Suprapubic skin (tissue), 4 donors: ENCODE measurements at regions not wholly inside any gene's neighbourhood (a gene's known extent, or its start where the extent isn't known, plus 50 kb on each side); places are given as distances from the start of the nearest gene placed in this dataset.

Source experiments
- DNase-seq, 2 donors: peaks; one replicate each; pipeline ENCODE4 v3.0.0-alpha.2; 2019; ENCODE audit warnings: low spot score in 2 of 2
- H3K27ac ChIP-seq: fragments of 200-600 bp; sonication (generic); one replicate; pipeline ENCODE4 v1.5.1; 2019
- H3K27me3 ChIP-seq: fragments of 200-600 bp; sonication (generic); one replicate; pipeline ENCODE4 v1.5.1; 2019
- H3K36me3 ChIP-seq: fragments of 200-600 bp; sonication (generic); one replicate; pipeline ENCODE4 v1.5.1; 2019
- H3K4me1 ChIP-seq: fragments of 200-600 bp; sonication (generic); one replicate; pipeline ENCODE4 v1.5.1; 2019
- H3K4me3 ChIP-seq: fragments of 200-600 bp; sonication (generic); one replicate; pipeline ENCODE4 v1.5.1; 2019; ENCODE audit warnings: mild to moderate bottlenecking
- H3K9me3 ChIP-seq: fragments of 200-600 bp; sonication (generic); one replicate; pipeline ENCODE4 v1.5.1; 2019
- EP300 ChIP-seq: sonication (generic); formaldehyde crosslinking; IDR thresholded peaks from one replicate; pipeline ENCODE4 v1.6.1; 2017; ENCODE audit warnings: antibody characterized with exemption
- POLR2A ChIP-seq, 2 donors: fragments of 450-650 bp; IDR thresholded peaks; one replicate each; pipeline ENCODE4 v1.6.1; 2017; ENCODE audit warnings: antibody characterized with exemption in 2 of 2, mild to moderate bottlenecking in 2 of 2, moderate library complexity in 2 of 2
- POLR2AphosphoS5 ChIP-seq, 3 donors: sonication (generic); formaldehyde crosslinking; IDR thresholded peaks; one replicate each; pipeline ENCODE4 v1.6.1; 2017; ENCODE audit warnings: antibody characterized with exemption in 3 of 3
- WGBS: methylation state at CpG from one replicate; pipeline ENCODE4 v1.1.5; 2018; 5-methylcytosine and 5-hydroxymethylcytosine counted together
- TF ChIP-seq, protein P1 (sequence below), 2 donors: fragments of 200-600 bp in 1 of 2; fragments of 450-650 bp in 1 of 2; sonication (generic) in 1 of 2; IDR thresholded peaks; one replicate each; pipeline ENCODE4 v1.5.1; 2016 to 2019; ENCODE audit warnings: antibody characterized with exemption in 2 of 2, mild to moderate bottlenecking in 1 of 2, moderate library complexity in 1 of 2

DNA sequence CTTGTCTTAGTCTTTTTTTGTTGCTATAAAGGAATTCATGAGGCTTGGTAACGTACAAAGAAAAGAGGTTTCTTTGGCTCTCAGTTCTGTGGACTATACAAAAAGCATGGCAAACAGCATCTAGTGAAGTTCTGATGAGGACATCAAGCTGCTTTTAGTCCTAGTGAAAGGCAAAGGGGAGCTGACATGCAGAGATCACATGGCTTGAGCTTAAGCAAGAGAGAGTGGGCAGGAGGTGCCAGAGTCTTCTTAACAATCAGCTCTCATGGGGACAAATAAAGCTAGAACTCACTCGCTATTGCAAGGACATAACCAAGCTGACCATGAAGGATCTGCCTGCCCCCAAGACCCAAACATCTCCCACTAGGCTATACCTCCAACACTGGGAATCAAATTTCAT lies 1063.1 kb downstream of the PCDH7 start:
- Histone ChIP-seq H3K36me3 (no peaks in the 10 kb centered on the region), H3K9me3 (no peaks in the 10 kb centered on the region), H3K27ac (no peak overlapping the region), H3K27me3 (no peaks in the 10 kb centered on the region), H3K4me1 (no peaks in the 10 kb centered on the region), H3K4me3 (no peak overlapping the region)
- TF ChIP-seq EP300: no peak
- TF ChIP-seq, protein P1, sequence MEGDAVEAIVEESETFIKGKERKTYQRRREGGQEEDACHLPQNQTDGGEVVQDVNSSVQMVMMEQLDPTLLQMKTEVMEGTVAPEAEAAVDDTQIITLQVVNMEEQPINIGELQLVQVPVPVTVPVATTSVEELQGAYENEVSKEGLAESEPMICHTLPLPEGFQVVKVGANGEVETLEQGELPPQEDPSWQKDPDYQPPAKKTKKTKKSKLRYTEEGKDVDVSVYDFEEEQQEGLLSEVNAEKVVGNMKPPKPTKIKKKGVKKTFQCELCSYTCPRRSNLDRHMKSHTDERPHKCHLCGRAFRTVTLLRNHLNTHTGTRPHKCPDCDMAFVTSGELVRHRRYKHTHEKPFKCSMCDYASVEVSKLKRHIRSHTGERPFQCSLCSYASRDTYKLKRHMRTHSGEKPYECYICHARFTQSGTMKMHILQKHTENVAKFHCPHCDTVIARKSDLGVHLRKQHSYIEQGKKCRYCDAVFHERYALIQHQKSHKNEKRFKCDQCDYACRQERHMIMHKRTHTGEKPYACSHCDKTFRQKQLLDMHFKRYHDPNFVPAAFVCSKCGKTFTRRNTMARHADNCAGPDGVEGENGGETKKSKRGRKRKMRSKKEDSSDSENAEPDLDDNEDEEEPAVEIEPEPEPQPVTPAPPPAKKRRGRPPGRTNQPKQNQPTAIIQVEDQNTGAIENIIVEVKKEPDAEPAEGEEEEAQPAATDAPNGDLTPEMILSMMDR (IDR thresholded peaks at IDR 0.05): no peak
- DNase-seq: no peak
- 93% methylated on average over 2 of the region's 2 CpGs for WGBS

- no peak for TF ChIP-seq EP300
- TF ChIP-seq POLR2A (IDR thresholded peaks at IDR 0.05): no peak
- no peak for TF ChIP-seq POLR2AphosphoS5 (IDR thresholded peaks at IDR 0.05)
- TF ChIP-seq, protein P1 (IDR thresholded peaks at IDR 0.05): no peak
- WGBS: 53% methylated on average over 2 of the region's 2 CpGs
- DNase-seq: no peak
These were observed 1064.4 kb downstream of the PCDH7 start for GRCh38 chr4:31784558-31784957.

DNA sequence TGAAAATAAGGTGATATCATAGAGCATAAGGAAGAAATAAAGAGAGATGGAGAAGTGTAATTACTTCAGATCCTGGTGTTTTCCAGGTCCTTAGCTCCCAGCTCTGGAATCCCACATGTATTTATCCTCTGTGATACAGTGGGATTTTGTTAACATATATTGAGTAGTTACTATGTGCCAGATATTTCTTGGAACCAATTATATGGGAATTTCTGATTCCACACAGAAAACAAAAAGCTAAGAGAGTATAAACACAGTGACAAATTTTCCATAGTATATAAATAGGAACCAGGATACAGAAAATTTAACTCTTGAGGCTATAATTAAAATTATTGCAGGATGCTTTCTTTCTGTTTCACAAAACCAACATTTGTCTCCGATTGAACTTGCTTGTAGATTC lies 1067.5 kb downstream of the PCDH7 start:
- DNase-seq: no peak
- no peak for TF ChIP-seq POLR2A (IDR thresholded peaks at IDR 0.05)
- TF ChIP-seq, protein P1 (IDR thresholded peaks at IDR 0.05): no peak
- TF ChIP-seq POLR2AphosphoS5 (IDR thresholded peaks at IDR 0.05): no peak
- TF ChIP-seq EP300: no peak
- Histone ChIP-seq H3K4me1 (no peaks in the 10 kb centered on the region), H3K9me3 (no peaks in the 10 kb centered on the region), H3K36me3 (no peaks in the 10 kb centered on the region), H3K4me3 (no peak overlapping the region), H3K27me3 (no peaks in the 10 kb centered on the region), H3K27ac (no peak overlapping the region)
- 50% methylated on average over 1 of the region's 1 CpG for WGBS

More at GRCh38 chr4:31784558-31784957, 1064.4 kb downstream of the PCDH7 start:
- H3K27me3 ChIP-seq: no peaks in the 10 kb centered on the region
- no peak overlapping the region for H3K4me3 ChIP-seq
- H3K4me1 ChIP-seq: no peaks in the 10 kb centered on the region
- H3K27ac ChIP-seq: no peak overlapping the region
- H3K9me3 ChIP-seq: no peaks in the 10 kb centered on the region
- no peaks in the 10 kb centered on the region for H3K36me3 ChIP-seq

GRCh38 chr4:31788676-31789075 lies 1068.5 kb downstream of the PCDH7 start:
- H3K9me3 ChIP-seq: no peaks in the 10 kb centered on the region
- H3K4me3 ChIP-seq: no peak overlapping the region
- H3K27me3 ChIP-seq: no peaks in the 10 kb centered on the region
- 44% methylated on average over 2 of the region's 2 CpGs for WGBS
- DNase-seq: no peak
- no peak overlapping the region for H3K27ac ChIP-seq
- TF ChIP-seq POLR2A (IDR thresholded peaks at IDR 0.05) (no peak), EP300 (no peak), POLR2AphosphoS5 (IDR thresholded peaks at IDR 0.05) (no peak)
- TF ChIP-seq, protein P1 (IDR thresholded peaks at IDR 0.05): no peak
- no peaks in the 10 kb centered on the region for H3K36me3 ChIP-seq
- H3K4me1 ChIP-seq: no peaks in the 10 kb centered on the region

- no peak for TF ChIP-seq POLR2A (IDR thresholded peaks at IDR 0.05)
- TF ChIP-seq, protein P1 (IDR thresholded peaks at IDR 0.05): no peak
- no peak for DNase-seq
- no peaks in the 10 kb centered on the region for H3K9me3 ChIP-seq
- H3K4me3 ChIP-seq: no peak overlapping the region
- H3K4me1 ChIP-seq: no peaks in the 10 kb centered on the region
- H3K27ac ChIP-seq: no peak overlapping the region
- no peaks in the 10 kb centered on the region for H3K36me3 ChIP-seq
- WGBS: 70% methylated on average over 1 of the region's 1 CpG
- H3K27me3 ChIP-seq: no peaks in the 10 kb centered on the region
These were observed 1071.5 kb downstream of the PCDH7 start for GRCh38 chr4:31791666-31792065.
